HEK293 (cell line): ENCODE measurements at regions not wholly inside any gene's neighbourhood (a gene's known extent, or its start where the extent isn't known, plus 50 kb on each side); places are given as distances from the start of the nearest gene placed in this dataset.

ENCODE experiments used
- CTCF ChIA-PET: fragments of 350-600 bp; formaldehyde crosslinking; extraction: SDS; loops from one replicate; lab custom pipeline; 2021; ENCODE audit warnings: antibody characterized with exemption; lab: Yijun Ruan, JAX
- POLR2A ChIA-PET: fragments of 300-600 bp; formaldehyde crosslinking; extraction: SDS; loops from one replicate; lab custom pipeline; 2020; ENCODE audit warnings: antibody characterized with exemption, inconsistent platforms; lab: Yijun Ruan, JAX
- H3K27ac ChIP-seq: fragments of 200-500 bp; sonication (Bioruptor generic); 2 replicates; pipeline ENCODE4 v1.5.1; 2014; ENCODE audit warnings: low read depth, low read length, control low read depth, inconsistent platforms; ENCODE audit errors: extremely low read depth
- H3K36me3 ChIP-seq, 2 experiments: fragments of 200-500 bp in 1 of 2; sonication (Bioruptor generic) in 1 of 2; 1 replicate in 1 of 2; 2 replicates in 1 of 2; pipeline ENCODE4 v1.5.1; 2014 to 2017; ENCODE audit warnings: inconsistent platforms in 2 of 2, low read length in 2 of 2; ENCODE audit not compliant: control insufficient read depth in 2 of 2, insufficient read depth in 1 of 2
- H3K4me1 ChIP-seq: fragments of 200-500 bp; sonication (Bioruptor generic); 2 replicates; pipeline ENCODE4 v1.5.1; 2014; ENCODE audit warnings: mild to moderate bottlenecking, low read length, inconsistent platforms; ENCODE audit not compliant: control insufficient read depth, insufficient read depth
- H3K4me3 ChIP-seq: 2 replicates; pipeline ENCODE4 v1.5.1; 2011; ENCODE audit warnings: low read depth, mild to moderate bottlenecking, control low read depth, low read length, moderate library complexity
- H3K9me3 ChIP-seq: fragments of 200-500 bp; sonication (Bioruptor generic); 2 replicates; pipeline ENCODE4 v1.5.1; 2014; ENCODE audit warnings: low read depth, low read length, inconsistent platforms; ENCODE audit not compliant: control insufficient read depth, insufficient read depth
- KLF7 ChIP-seq: fragments of 450-650 bp; formaldehyde crosslinking; IDR thresholded peaks from 2 replicates; pipeline ENCODE4 v1.5.1; 2016; ENCODE audit warnings: missing biosample characterization, missing genetic modification characterization, borderline replicate concordance
- ZBTB17 ChIP-seq: fragments of 450-650 bp; formaldehyde crosslinking; IDR thresholded peaks from 2 replicates; pipeline ENCODE4 v1.5.1; 2016; ENCODE audit warnings: missing biosample characterization, missing genetic modification characterization
- ZBTB21 ChIP-seq: fragments of 450-650 bp; formaldehyde crosslinking; IDR thresholded peaks from 2 replicates; pipeline ENCODE4 v1.5.1; 2017; ENCODE audit warnings: missing biosample characterization, missing genetic modification characterization
- ZNF19 ChIP-seq: fragments of 450-650 bp; formaldehyde crosslinking; IDR thresholded peaks from 2 replicates; pipeline ENCODE4; 2016; ENCODE audit warnings: missing biosample characterization, missing genetic modification characterization, low read depth
- ZNF202 ChIP-seq: fragments of 450-650 bp; formaldehyde crosslinking; IDR thresholded peaks from 2 replicates; pipeline ENCODE4 v1.5.1; 2016; ENCODE audit warnings: missing biosample characterization, missing genetic modification characterization, borderline replicate concordance
- ZNF350 ChIP-seq: fragments of 450-650 bp; formaldehyde crosslinking; IDR thresholded peaks from 2 replicates; pipeline ENCODE4 v1.5.0; 2017; ENCODE audit warnings: missing biosample characterization, mild to moderate bottlenecking, missing genetic modification characterization
- ZNF416 ChIP-seq: fragments of 450-650 bp; formaldehyde crosslinking; IDR thresholded peaks from 2 replicates; pipeline ENCODE4 v1.5.1; 2016; ENCODE audit warnings: missing biosample characterization, missing genetic modification characterization
- ZNF433 ChIP-seq: fragments of 450-650 bp; formaldehyde crosslinking; IDR thresholded peaks from 2 replicates; pipeline ENCODE4 v1.5.1; 2016; ENCODE audit warnings: missing biosample characterization, missing genetic modification characterization, low read depth
- ZNF521 ChIP-seq: fragments of 450-650 bp; formaldehyde crosslinking; IDR thresholded peaks from 2 replicates; pipeline ENCODE4 v1.5.1; 2017; ENCODE audit warnings: missing biosample characterization, mild to moderate bottlenecking, missing genetic modification characterization
- ZNF555 ChIP-seq: fragments of 450-650 bp; formaldehyde crosslinking; conservative IDR thresholded peaks from 2 replicates; pipeline ENCODE4 v1.5.1; 2017; ENCODE audit warnings: missing biosample characterization, mild to moderate bottlenecking, missing genetic modification characterization, inconsistent platforms
- ZNF791 ChIP-seq: fragments of 450-650 bp; formaldehyde crosslinking; IDR thresholded peaks from 2 replicates; pipeline ENCODE4 v1.5.1; 2016; ENCODE audit warnings: missing biosample characterization, missing genetic modification characterization
- ZSCAN23 ChIP-seq: fragments of 450-650 bp; formaldehyde crosslinking; IDR thresholded peaks from 2 replicates; pipeline ENCODE4 v1.5.1; 2016; ENCODE audit warnings: missing biosample characterization, missing genetic modification characterization
- TF ChIP-seq, protein P1 (sequence below): fragments of 450-650 bp; formaldehyde crosslinking; optimal IDR thresholded peaks from 2 replicates; pipeline ENCODE3; 2016; ENCODE audit warnings: missing biosample characterization, mild to moderate bottlenecking, missing genetic modification characterization
- TF ChIP-seq, protein P2 (sequence below): fragments of 450-650 bp; formaldehyde crosslinking; IDR thresholded peaks from 2 replicates; pipeline ENCODE4 v1.5.1; 2016; ENCODE audit warnings: missing biosample characterization, missing genetic modification characterization
- TF ChIP-seq, protein P3 (sequence below): fragments of 450-650 bp; formaldehyde crosslinking; IDR thresholded peaks from 2 replicates; pipeline ENCODE4 v1.5.1; 2016; ENCODE audit warnings: missing biosample characterization, missing genetic modification characterization
- TF ChIP-seq, protein P4 (sequence below): fragments of 450-650 bp; formaldehyde crosslinking; IDR thresholded peaks from 2 replicates; pipeline ENCODE4 v1.5.1; 2017; ENCODE audit warnings: missing biosample characterization, missing genetic modification characterization
- TF ChIP-seq, protein P5 (sequence below): fragments of 450-650 bp; formaldehyde crosslinking; IDR thresholded peaks from 2 replicates; pipeline ENCODE4 v1.5.1; 2016; ENCODE audit warnings: missing biosample characterization, missing genetic modification characterization
- TF ChIP-seq, protein P6 (sequence below): fragments of 450-650 bp; formaldehyde crosslinking; IDR thresholded peaks from 2 replicates; pipeline ENCODE4 v1.5.1; 2016; ENCODE audit warnings: missing biosample characterization, missing genetic modification characterization

DNA sequence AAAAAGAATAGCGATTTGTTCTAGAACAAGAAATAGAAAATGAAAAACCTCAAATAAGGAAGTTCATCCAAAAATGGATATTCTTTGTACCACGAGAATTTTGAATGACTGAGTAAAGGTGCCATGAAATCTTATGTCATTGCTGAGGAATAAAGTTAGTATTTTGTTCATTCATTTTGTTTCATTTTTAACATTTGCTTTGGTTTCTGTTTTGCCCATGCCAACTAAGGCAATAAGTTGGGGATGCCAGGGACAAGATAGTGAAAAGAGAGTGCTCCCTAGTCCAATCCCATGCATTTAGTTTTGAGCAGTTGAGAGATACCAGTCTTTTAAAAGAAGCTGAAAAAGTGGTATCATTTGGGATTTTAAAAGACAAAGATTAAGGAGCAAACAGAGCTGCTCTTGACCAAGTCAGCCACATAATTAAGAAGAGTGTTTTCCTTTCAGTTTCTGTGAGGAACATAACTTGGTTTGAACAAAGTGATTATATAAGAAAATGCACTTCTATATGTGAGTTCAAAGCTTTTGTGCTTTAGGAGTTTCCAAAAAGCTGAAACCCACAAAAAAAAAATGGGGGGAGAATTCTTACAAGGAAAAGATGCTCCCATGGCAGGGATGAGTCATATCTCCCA lies 201.4 kb downstream of the PLOD2 start (continued):
- TF ChIP-seq, protein P1, sequence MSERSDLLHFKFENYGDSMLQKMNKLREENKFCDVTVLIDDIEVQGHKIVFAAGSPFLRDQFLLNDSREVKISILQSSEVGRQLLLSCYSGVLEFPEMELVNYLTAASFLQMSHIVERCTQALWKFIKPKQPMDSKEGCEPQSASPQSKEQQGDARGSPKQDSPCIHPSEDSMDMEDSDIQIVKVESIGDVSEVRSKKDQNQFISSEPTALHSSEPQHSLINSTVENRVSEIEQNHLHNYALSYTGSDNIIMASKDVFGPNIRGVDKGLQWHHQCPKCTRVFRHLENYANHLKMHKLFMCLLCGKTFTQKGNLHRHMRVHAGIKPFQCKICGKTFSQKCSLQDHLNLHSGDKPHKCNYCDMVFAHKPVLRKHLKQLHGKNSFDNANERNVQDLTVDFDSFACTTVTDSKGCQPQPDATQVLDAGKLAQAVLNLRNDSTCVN, result no peak
- TF ChIP-seq ZBTB21 (tag by site-specific recombination) (no peak), ZNF350 (tag by site-specific recombination) (no peak)
- TF ChIP-seq, protein P2, sequence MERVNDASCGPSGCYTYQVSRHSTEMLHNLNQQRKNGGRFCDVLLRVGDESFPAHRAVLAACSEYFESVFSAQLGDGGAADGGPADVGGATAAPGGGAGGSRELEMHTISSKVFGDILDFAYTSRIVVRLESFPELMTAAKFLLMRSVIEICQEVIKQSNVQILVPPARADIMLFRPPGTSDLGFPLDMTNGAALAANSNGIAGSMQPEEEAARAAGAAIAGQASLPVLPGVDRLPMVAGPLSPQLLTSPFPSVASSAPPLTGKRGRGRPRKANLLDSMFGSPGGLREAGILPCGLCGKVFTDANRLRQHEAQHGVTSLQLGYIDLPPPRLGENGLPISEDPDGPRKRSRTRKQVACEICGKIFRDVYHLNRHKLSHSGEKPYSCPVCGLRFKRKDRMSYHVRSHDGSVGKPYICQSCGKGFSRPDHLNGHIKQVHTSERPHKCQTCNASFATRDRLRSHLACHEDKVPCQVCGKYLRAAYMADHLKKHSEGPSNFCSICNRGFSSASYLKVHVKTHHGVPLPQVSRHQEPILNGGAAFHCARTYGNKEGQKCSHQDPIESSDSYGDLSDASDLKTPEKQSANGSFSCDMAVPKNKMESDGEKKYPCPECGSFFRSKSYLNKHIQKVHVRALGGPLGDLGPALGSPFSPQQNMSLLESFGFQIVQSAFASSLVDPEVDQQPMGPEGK (tag by site-specific recombination), result no peak
- TF ChIP-seq, protein P3, sequence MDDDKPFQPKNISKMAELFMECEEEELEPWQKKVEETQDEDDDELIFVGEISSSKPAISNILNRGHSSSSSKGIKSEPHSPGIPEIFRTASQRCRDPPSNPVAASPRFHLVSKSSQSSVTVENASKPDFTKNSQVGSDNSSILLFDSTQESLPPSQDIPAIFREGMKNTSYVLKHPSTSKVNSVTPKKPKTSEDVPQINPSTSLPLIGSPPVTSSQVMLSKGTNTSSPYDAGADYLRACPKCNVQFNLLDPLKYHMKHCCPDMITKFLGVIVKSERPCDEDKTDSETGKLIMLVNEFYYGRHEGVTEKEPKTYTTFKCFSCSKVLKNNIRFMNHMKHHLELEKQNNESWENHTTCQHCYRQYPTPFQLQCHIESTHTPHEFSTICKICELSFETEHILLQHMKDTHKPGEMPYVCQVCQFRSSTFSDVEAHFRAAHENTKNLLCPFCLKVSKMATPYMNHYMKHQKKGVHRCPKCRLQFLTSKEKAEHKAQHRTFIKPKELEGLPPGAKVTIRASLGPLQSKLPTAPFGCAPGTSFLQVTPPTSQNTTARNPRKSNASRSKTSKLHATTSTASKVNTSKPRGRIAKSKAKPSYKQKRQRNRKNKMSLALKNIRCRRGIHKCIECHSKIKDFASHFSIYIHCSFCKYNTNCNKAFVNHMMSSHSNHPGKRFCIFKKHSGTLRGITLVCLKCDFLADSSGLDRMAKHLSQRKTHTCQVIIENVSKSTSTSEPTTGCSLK, result no peak

DNA sequence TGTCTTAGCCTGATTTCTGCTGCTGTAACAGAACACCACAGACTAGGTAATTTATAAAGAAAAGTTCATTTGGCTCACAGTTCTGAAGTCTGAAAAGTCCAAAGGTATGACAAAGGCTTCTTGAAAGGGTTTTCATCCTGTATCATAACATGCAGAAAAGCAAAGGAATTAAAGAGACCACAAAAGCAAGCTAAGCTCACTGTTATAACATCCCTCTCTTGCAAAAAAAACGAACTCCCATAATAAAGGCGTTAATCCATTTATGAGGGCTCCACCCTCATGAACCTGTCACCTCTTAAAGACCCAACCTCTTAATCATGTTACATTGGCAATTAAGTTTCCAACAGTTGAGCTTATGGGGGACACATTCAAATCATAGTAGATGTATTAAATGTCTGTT lies 197.9 kb downstream of the PLOD2 start:
- Histone ChIP-seq H3K4me3 (no peak overlapping the region), H3K9me3 (no peaks in the 10 kb centered on the region), H3K36me3 (no peaks in the 10 kb centered on the region), H3K27ac (no peak overlapping the region), H3K4me1 (no peaks in the 10 kb centered on the region)
- POLR2A ChIA-PET, result no interaction called here
- no peak for TF ChIP-seq ZNF433 (tag by site-specific recombination)
- TF ChIP-seq, protein P4, sequence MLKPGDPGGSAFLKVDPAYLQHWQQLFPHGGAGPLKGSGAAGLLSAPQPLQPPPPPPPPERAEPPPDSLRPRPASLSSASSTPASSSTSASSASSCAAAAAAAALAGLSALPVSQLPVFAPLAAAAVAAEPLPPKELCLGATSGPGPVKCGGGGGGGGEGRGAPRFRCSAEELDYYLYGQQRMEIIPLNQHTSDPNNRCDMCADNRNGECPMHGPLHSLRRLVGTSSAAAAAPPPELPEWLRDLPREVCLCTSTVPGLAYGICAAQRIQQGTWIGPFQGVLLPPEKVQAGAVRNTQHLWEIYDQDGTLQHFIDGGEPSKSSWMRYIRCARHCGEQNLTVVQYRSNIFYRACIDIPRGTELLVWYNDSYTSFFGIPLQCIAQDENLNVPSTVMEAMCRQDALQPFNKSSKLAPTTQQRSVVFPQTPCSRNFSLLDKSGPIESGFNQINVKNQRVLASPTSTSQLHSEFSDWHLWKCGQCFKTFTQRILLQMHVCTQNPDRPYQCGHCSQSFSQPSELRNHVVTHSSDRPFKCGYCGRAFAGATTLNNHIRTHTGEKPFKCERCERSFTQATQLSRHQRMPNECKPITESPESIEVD, result no peak
- TF ChIP-seq ZNF555, result no peak
- no peak for TF ChIP-seq ZNF416 (tag by site-specific recombination)
- TF ChIP-seq ZBTB21 (tag by site-specific recombination), result no peak
- TF ChIP-seq ZNF19 (tag by site-specific recombination), result no peak
- TF ChIP-seq, protein P5, sequence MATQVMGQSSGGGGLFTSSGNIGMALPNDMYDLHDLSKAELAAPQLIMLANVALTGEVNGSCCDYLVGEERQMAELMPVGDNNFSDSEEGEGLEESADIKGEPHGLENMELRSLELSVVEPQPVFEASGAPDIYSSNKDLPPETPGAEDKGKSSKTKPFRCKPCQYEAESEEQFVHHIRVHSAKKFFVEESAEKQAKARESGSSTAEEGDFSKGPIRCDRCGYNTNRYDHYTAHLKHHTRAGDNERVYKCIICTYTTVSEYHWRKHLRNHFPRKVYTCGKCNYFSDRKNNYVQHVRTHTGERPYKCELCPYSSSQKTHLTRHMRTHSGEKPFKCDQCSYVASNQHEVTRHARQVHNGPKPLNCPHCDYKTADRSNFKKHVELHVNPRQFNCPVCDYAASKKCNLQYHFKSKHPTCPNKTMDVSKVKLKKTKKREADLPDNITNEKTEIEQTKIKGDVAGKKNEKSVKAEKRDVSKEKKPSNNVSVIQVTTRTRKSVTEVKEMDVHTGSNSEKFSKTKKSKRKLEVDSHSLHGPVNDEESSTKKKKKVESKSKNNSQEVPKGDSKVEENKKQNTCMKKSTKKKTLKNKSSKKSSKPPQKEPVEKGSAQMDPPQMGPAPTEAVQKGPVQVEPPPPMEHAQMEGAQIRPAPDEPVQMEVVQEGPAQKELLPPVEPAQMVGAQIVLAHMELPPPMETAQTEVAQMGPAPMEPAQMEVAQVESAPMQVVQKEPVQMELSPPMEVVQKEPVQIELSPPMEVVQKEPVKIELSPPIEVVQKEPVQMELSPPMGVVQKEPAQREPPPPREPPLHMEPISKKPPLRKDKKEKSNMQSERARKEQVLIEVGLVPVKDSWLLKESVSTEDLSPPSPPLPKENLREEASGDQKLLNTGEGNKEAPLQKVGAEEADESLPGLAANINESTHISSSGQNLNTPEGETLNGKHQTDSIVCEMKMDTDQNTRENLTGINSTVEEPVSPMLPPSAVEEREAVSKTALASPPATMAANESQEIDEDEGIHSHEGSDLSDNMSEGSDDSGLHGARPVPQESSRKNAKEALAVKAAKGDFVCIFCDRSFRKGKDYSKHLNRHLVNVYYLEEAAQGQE (tag by site-specific recombination), result no peak
- TF ChIP-seq, protein P6, sequence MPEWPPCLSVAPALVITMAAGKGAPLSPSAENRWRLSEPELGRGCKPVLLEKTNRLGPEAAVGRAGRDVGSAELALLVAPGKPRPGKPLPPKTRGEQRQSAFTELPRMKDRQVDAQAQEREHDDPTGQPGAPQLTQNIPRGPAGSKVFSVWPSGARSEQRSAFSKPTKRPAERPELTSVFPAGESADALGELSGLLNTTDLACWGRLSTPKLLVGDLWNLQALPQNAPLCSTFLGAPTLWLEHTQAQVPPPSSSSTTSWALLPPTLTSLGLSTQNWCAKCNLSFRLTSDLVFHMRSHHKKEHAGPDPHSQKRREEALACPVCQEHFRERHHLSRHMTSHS, result no peak
- no peak for TF ChIP-seq ZNF521 (tag by site-specific recombination)
- no peak for TF ChIP-seq KLF7
- no peak for TF ChIP-seq ZNF791 (tag by site-specific recombination)
- TF ChIP-seq ZNF202 (tag by site-specific recombination), result no peak
- TF ChIP-seq ZSCAN23 (tag by site-specific recombination), result no peak
- TF ChIP-seq ZBTB17 (tag by site-specific recombination), result no peak
- CTCF ChIA-PET, result interaction anchor here (0.6 kb wide), 1 partner anchor 29 kb away, joined by 3 read pairs; no protein-coding TSS in a partner anchor
